Lung (tissue), 11 donors: ENCODE measurements at regions not wholly inside any gene's neighbourhood (a gene's known extent, or its start where the extent isn't known, plus 50 kb on each side); places are given as distances from the start of the nearest gene placed in this dataset.
A peak's percentile ranks its signal among the peaks of the same experiment; 100 is the strongest.

ENCODE experiments used
- ATAC-seq: fragments of 200-7000 bp; cut with Tn5 transposase; one replicate; pipeline ENCODE4 v1.9.1; 2020; ENCODE audit warnings: moderate number of reproducible peaks; ENCODE audit not compliant: insufficient read depth, low FRiP score
- DNase-seq, 3 donors: peaks; one replicate each; pipeline ENCODE4 v3.0.0-alpha.2; 2013 to 2017
- H3K27ac ChIP-seq, 2 donors: one replicate each; pipeline ENCODE4 v1.5.1; 2013; ENCODE audit warnings: mild to moderate bottlenecking in 2 of 2, moderate library complexity in 2 of 2, control low read depth in 1 of 2, inconsistent platforms in 1 of 2, low read depth in 1 of 2, low read length in 1 of 2
- H3K27me3 ChIP-seq, 3 donors: one replicate each; pipeline ENCODE4 v1.5.1; 2013; ENCODE audit warnings: low read length in 2 of 3; ENCODE audit not compliant: control insufficient read depth in 3 of 3, insufficient read depth in 3 of 3
- H3K36me3 ChIP-seq, 4 donors: one replicate each; pipeline ENCODE4 v1.5.1; 2013; ENCODE audit warnings: low read length in 4 of 4, mild to moderate bottlenecking in 1 of 4, moderate library complexity in 1 of 4; ENCODE audit not compliant: control insufficient read depth in 4 of 4, insufficient read depth in 4 of 4
- H3K4me1 ChIP-seq, 5 donors: one replicate each; pipeline ENCODE4 v1.5.1; 2013; ENCODE audit warnings: low read length in 5 of 5, mild to moderate bottlenecking in 2 of 5, moderate library complexity in 1 of 5; ENCODE audit not compliant: control insufficient read depth in 5 of 5, insufficient read depth in 5 of 5
- H3K4me3 ChIP-seq: one replicate; pipeline ENCODE4 v1.5.1; 2013; ENCODE audit warnings: mild to moderate bottlenecking, control low read depth, moderate library complexity
- H3K9ac ChIP-seq, 2 donors: one replicate each; pipeline ENCODE4 v1.5.1; 2013; ENCODE audit warnings: low read length in 2 of 2, control low read depth in 1 of 2; ENCODE audit not compliant: insufficient read depth in 1 of 2
- H3K9me3 ChIP-seq, 4 donors: one replicate each; pipeline ENCODE4 v1.5.1; 2013; ENCODE audit warnings: low read length in 3 of 4, mild to moderate bottlenecking in 1 of 4, moderate library complexity in 1 of 4; ENCODE audit not compliant: control insufficient read depth in 4 of 4, insufficient read depth in 3 of 4
- CTCF ChIP-seq: IDR thresholded peaks from 2 replicates; pipeline ENCODE4 v1.5.1; 2012; ENCODE audit warnings: mild to moderate bottlenecking; ENCODE audit errors: control extremely low read depth, extremely low read depth
- WGBS, 2 donors: extraction: QIAGEN DNeasy Blood & Tissue Kit; methylation state at CpG; one replicate each; pipeline ENCODE4 v1.1.7; 2013; 5-methylcytosine and 5-hydroxymethylcytosine counted together
- donor health status: control.
- donor health status: control.
- donor health status: Bipolar disorder and iron deficiency.
- donor health status: healthy.
- donor health status: DM: yes; HTN: yes; CAD: no.

DNA sequence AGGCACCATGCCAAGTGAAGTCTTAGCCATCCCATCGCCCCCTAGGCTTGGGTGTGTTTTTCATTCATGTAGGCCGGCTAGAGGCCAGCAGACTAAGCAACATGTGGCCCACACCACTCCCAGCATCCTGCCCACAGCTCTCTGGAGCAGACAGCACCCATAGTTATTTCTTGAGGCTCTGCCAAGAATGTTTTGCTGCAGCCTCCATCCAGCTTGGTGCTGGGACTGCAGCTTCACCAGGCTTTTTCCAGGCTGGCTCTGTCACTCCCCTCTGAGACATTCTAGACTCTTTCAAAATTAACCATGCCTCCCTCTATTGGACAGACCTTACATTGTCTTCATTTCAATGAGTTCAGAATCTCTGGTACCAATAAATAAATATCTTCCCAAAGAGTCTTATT lies 104.2 kb downstream of the DUSP10 start:
- no peak overlapping the region for H3K9ac ChIP-seq
- H3K4me1 ChIP-seq: peaks cover 0 to 14% (median 1%) of the 10 kb centered on the region in 5 donors
- no peak for TF ChIP-seq CTCF
- DNase-seq (no peak), ATAC-seq (no peak)
- H3K9me3 ChIP-seq: no peaks in the 10 kb centered on the region
- H3K4me3 ChIP-seq: no peak overlapping the region
- no peak overlapping the region for H3K27ac ChIP-seq
- H3K27me3 ChIP-seq: no peaks in the 10 kb centered on the region
- no peaks in the 10 kb centered on the region for H3K36me3 ChIP-seq
- 73 to 88% methylated on average over 2 of the region's 2 CpGs for WGBS, 2 donors

DNA sequence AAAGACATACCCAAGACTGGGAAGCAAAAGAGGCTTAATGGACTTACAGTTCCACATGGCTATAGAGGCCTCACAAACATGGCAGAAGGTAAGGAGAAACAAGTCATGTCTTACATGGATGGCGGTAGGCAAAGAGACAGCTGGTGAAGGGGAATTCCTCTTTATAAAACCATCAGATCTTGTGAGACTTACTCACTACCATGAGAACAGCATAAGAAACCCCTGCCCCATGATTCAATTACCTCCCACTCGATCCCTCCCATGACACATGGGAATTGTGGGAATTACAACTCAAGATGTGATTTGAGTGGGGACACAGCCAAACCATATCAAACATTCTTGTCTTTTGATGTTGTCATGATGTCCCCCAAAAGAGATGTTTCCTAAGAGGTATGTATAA lies 103.3 kb downstream of the DUSP10 start:
- TF ChIP-seq CTCF: no peak
- Histone ChIP-seq H3K4me1 (peaks cover 0 to 17% (median 1%) of the 10 kb centered on the region in 5 donors), H3K27ac (no peak overlapping the region), H3K4me3 (no peak overlapping the region), H3K9me3 (no peaks in the 10 kb centered on the region), H3K36me3 (no peaks in the 10 kb centered on the region), H3K27me3 (no peaks in the 10 kb centered on the region), H3K9ac (no peak overlapping the region)
- DNase-seq (no peak), ATAC-seq (no peak)
- 95 to 96% methylated on average over 2 of the region's 2 CpGs for WGBS, 2 donors

DNA sequence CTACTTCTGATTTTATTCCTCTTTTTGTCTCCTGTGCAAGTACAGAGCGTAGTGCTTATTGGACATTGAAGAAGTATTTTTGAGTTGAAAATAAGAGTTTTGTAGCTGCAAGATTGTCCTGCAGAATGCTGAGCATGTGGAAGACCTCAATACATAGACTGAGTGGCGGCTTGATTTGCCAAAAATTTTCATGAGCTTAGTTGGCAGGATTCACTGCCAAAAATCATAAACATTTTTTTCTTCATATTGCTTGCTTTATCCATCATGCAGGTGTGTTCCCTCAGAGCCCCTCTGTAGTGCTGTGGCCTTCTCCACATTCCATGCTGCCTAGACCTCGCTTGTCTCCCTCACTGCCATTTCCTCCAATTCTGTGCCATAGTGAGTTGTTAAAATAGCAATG lies 100.1 kb downstream of the DUSP10 start:
- H3K27me3 ChIP-seq: no peaks in the 10 kb centered on the region
- DNase-seq: peak; percentile 22 to 71 (median 64)
- H3K4me3 ChIP-seq: no peak overlapping the region
- 92 to 94% methylated on average over 3 of the region's 3 CpGs for WGBS, 2 donors
- H3K4me1 ChIP-seq: peaks cover 0 to 31% (median 1%) of the 10 kb centered on the region in 5 donors
- TF ChIP-seq CTCF: no peak
- no peaks in the 10 kb centered on the region for H3K36me3 ChIP-seq
- H3K9me3 ChIP-seq: no peaks in the 10 kb centered on the region
- no peak overlapping the region for H3K27ac ChIP-seq
- H3K9ac ChIP-seq: no peak overlapping the region
- ATAC-seq: no peak
